IPS-NIHi7 (cell line): ENCODE measurements at regions not wholly inside any gene's neighbourhood (a gene's known extent, or its start where the extent isn't known, plus 50 kb on each side); places are given as distances from the start of the nearest gene placed in this dataset.
"Not testable (repeated sequence)": the region's sequence is repeated elsewhere in the genome, so short reads cannot be mapped to it uniquely, and the experiment has no call there.

Experiments
- DNase-seq: peaks from one replicate; pipeline ENCODE4 v3.0.0; 2012; ENCODE audit warnings: mixed read lengths; ENCODE audit errors: extremely low spot score

DNA sequence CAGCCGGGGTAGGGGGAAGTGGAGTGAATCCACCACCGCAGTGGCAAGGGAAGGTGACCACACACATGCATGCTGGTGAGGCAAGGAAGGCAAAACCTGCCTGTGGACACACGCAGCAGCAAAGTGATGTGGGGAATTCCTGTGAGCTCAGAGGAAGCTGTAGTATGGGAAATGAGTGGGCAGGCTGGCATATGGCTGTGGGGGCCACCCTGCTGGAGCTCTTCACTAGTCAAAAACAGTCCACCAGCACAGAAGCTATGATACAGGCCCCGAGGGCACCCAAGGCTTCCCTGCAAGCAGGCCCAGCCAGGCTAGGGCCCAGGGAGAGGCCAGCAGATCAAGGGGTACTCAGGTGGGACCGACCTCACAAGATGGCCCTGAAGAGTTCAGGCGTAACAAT, 239.1 kb downstream of the CHM start:
- no peak for DNase-seq

DNA sequence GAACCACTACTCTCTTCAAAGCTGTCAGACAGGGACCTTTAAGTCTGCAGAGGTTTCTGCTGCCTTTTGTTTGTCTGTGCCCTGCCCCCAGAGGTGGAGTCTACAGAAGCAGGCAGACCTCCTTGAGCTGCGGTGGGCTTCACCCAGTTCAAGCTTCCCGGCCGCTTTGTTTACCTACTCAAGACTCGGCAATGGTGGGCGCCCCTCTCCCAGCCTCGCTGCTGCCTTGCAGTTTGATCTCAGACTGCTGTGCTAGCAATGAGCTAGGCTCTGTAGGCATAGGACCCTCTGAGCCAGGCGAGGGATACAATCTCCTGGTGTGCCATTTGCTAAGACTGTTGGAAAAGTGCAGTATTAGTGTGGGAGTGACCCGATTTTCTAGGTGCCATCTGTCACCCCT, 275.0 kb downstream of the CHM start:
- DNase-seq, result not testable (repeated sequence)

DNA sequence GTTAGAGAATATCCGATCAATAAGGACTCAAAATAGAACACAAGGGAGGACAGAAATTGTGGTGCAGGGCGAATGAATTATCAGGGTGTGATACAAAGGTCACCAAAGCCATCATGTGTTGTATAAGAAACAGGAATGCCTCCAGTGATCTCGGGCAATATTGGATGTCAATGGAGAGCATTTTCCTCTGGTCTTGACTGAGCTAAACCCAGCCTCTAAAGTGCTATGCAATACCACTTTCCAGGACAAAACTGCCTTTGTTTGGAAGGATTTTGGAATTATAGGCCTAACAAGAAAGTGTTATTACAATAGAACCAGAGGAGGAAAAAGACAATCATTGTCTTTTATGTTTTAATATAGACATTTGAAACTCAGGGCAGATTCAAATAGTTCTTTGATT, 281.7 kb downstream of the CHM start:
- no peak for DNase-seq

DNA sequence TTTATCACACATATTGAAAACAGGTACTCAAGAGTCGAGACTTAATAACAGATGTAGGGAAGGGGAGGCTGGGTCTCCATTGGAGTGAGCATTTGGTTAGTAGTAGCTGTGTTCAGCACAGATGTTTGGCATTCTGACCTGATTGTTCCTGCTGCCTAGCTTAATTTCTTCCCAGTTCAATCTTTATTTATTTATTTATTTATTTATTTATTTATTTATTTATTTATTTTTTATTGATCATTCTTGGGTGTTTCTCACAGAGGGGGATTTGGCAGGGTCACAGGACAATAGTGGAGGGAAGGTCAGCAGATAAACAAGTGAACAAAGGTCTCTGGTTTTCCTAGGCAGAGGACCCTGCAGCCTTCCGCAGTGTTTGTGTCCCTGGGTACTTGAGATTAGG, 324.3 kb downstream of the CHM start:
- not testable (repeated sequence) for DNase-seq

DNA sequence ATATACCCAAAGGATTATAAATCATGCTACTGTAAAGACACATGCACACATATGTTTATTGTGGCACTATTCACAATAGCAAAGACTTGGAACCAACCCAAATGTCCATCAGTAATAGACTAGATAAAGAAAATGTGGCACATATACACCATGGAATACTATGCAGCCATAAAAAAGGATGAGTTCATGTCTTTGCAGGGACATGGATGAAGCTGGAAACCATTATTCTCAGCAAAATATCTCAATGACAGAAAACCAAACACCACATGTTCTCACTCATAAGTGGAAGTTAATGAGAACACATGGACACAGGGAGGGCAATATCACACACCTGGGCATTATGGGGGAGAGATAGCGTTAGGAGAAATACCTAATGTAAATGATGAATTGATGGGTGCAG, 323.8 kb upstream of the POF1B start:
- DNase-seq, result not testable (repeated sequence)

DNA sequence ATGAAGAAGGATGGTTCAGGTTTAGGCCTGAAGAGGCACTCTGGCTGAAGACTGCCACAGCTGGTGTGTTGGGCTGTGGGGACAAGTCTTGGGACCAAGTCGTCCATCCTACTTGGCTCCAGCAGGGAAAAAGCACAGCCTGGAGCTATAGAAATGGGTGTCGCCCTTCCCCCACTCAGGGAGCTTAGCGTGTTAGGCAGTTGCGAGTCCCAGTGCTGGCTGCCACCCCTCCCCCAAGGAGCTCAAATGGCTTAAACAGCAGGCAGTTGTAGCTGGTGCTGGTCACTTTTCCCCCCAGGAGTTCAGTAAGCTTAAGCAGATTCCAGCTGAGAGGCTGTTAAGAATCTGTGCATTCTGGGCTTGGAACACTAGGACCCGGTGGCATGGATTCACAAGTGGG, 319.5 kb upstream of the POF1B start:
- no peak for DNase-seq

DNA sequence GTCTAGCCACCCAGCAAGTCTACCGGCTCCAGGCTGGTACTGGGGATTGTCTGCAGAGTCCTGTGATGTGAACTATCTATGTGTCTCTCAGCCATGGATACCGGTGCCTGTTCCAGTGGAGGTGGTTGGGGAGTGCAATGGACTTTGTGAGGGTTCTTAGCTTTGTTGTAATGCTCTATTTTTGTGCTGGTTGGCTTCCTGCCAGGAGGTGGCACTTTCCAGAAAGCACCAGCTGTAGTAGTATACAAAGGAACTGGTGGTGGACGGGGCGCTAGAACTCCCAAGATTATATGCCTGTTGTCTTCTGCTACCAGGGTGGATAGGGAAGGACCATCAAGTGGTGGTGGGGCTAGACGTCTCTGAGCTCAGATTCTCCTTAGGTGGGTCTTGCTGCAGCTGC, 306.4 kb upstream of the POF1B start:
- no peak for DNase-seq

DNA sequence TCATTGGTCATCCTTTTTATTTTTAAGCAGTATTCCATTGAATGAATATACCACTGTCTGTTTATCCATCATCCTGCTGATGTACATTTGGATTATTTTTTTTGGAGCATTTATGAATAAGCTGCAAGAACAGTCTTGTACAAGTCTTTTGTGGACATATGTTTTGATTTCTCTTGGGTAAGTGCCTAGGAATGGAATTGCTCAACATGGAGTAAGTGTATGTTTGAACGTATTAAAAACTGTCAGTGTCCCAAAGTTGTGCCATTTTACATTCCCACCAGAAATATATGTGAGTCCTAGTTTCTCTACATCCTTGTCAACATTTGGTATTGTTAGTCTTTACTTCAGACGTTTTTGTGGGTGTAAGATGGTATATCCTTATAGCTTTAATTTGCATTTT, 287.0 kb upstream of the POF1B start:
- DNase-seq, result no peak

DNA sequence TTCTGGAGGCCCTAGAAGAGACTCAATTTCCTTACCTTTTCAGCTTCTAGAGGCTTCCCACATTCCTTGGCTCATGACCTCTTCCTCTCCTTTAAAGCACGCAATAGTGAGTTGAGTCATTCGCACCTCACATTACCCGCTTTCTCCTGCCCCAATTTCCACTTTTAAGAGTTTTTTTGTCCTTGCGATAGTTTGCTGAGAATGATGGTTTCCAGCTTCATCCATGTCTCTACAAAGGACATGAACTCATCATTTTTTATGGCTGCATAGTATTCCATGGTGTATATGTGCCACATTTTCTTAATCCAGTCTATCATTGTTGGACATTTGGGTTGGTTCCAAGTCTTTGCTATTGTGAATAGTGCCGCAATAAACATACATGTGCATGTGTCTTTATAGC, 284.5 kb upstream of the POF1B start:
- not testable (repeated sequence) for DNase-seq

DNA sequence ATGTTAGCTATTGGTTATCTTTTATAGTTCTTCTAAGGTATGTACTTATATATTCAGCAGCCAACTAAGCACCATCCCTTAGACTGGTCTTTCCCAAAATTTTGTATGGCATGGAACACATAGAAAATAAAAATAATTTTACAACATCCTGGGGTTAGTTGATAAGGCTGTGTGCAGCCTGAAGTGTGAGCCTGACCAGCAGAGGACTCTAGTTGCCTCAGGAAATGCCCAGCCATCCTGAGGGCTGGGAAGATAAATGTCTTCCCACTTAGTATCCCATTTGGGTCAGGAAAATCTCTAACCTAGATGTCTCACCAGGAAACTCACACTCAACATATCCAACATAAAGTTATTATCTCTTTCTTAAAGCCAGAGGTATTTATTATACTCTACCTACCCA, 251.4 kb upstream of the POF1B start:
- DNase-seq, result no peak

DNA sequence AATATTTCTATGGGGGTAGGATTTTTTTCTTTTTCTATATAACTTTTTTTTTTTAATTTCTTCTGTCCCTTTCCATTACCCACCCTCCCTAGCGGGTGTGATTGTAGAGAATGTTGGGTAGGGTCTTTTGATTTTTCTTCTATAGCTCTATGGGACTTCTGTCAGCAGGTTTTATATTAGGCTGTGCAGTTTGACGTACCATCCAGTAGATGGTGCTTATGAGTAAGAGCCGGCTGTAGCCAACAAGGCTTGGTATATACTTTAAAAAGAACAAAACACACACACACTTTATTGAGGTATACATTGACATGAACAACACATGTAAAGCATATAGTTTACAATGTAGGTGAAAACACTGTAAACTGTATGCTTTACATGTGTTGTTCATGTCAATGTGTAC, 247.9 kb upstream of the POF1B start:
- peak; percentile 14 for DNase-seq

DNA sequence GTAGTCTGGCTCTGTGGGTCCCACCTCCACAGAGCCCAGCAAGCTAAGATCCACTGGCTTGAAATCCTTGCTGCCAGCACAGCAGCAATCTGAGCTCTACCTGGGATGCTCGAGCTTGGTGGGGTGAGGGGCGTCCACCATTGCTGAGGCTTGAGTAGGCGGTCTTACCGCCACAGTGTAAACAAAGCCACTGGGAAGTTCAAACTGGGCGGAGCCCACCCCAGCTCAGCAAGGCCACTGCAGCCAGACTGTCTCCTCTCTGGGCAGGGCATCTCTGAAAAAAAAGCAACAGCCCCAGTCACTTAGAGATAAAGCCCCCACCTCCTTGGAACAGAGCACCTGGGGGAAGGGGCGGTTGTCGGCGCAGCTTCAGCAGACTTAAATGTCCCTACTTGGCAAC, 243.2 kb upstream of the POF1B start:
- DNase-seq, result no peak

DNA sequence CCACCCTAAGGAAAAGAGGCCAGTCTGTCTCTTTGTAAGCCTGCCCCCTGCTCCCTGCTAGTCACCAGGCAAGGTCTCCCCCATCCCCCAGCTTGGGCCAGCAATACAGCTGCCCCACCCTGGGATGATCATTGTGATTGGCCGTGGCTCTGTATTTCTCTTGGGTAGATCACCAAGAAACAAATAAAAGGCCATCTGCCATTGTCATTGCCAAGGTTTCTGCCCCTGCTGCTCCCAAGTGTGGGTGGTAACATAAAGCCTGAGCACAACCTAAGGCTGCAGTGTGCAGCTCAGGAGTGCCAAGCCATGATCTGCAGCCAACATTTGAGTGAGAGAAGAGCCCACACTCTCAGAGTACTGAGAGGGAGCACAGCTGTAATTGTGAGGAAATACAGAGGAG, 241.0 kb upstream of the POF1B start:
- no peak for DNase-seq

DNA sequence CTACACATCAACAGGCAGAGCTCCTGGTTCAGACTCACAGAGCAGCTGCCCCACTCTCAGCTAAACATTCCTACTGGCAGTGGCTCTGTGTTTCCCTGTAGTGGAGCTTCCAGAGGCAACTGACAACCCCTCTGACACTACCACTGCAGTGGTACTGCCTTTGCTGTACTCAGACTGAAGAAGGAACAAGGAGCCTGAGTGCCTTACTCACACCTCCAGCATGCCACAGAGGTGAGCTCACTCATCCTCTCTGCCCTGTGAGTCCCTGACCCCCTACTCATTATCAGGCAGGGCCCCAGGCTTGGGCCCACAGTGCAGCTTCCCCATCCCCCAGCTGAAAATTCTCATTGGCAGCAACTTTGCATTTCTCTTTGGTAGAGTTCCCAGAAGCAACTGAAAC, 240.5 kb upstream of the POF1B start:
- DNase-seq, result peak; percentile 34

DNA sequence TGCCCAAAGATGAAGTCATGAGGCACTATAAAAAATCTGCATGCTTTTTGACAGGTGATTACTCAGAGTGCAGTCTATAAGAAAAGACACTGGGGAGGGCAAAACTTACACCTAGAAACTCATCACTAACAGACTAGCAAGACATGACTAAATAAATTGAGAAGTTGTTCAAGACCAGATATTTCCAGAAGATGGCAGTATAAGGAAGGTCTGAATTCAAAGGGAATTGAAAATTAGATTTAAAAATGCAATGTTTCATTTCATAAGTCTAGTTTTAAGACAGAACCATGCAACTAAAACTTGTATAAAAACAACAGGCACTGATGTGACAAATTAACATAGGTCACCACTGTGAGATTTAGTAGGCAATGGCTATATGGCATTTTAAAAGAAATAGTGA, 232.5 kb upstream of the POF1B start:
- DNase-seq, result peak; percentile 13

DNA sequence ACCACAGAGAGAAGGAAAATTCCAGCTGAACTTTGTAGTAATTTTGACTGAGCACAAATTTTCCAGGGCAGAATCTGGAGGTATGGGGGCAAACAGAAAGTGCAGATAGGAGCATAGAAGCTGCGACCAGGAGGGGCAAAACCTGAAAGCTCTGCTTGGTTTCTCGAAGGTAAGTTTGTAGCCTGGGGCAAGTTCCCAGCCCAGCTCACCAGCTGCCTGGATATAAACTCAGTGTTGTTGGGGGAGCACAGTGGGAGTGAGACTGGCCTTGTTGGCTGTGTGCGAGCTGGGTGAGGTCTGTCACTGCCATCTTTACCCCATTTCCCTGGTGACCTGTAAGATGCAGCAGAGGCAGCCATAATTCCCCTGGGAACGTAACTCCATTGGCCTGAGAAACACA, 213.5 kb upstream of the POF1B start:
- no peak for DNase-seq

DNA sequence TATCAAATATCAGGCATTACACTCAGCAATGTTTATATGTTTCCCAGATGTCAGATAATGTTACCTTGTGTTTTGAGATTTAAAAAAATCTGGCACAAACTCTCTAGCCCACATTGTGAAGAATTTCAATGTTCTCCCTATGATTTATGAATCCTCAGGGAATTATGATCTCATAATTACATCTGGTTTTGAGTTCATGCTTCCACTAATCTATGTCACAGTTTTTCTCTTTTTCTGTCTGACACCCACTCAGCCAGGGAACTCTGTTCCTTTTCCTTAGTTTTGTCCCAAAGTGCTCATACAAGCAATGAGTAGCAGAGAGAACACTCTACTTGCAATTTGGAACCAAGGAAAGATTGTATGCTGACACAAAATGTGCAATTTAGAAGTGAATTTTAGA, 212.1 kb upstream of the POF1B start:
- DNase-seq, result no peak

DNA sequence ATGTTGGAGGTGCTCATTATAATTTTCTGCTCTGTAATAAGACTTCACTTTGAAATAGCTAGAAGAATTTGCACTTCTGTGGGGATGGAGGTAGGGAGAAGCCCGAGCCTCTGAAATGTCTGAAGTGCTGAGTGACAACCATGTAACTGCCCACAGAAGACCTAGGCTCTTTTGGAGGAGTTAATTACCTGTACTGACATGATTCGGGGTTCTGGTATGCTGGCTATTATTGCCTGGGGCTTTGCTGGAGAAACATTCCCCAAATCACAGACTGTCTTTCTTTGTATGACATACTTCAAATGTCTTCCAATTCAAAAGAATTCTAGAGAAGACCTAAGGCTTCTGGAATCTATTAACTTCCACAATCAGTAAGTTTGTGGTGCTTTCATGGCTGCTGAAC, 211.2 kb upstream of the POF1B start:
- peak; percentile 23 for DNase-seq

DNA sequence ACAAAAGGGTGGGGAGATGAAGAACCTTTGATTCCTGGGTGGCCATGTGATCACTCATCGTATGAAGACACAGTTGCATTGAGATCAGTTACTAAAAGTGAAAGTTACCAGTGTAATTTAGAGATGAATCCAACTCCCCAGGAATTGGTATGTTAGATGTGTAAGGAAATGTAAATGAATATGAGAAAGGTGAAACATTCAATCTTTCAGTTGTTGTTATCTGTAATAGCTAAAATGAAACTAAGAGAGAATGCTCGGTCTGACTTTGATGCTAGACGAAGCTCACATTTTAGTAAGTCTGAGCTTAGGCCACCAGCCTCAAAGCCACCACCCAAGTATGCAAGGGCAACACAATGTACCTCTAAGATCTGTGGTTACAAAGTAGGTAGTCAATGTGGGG, 194.3 kb upstream of the POF1B start:
- DNase-seq, result no peak

DNA sequence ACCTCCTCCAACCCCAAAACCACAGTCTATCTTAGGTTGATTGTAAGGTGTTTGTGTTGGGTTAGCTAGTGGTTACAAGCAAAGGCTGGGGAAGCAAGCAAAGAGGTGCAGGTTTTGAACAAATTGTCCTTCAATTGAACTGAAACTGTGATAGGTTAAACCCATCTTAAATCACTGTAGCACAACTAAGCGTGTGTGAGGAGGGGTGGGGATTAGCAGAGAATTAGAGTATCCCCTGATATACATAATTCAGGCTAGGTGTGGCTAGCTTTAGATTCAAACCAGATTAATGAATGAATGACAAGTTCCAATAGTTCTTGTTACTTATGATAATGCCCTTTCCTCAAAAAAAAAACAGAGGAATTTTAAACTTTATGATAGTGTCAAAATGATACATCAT, 191.0 kb upstream of the POF1B start:
- DNase-seq, result no peak

DNA sequence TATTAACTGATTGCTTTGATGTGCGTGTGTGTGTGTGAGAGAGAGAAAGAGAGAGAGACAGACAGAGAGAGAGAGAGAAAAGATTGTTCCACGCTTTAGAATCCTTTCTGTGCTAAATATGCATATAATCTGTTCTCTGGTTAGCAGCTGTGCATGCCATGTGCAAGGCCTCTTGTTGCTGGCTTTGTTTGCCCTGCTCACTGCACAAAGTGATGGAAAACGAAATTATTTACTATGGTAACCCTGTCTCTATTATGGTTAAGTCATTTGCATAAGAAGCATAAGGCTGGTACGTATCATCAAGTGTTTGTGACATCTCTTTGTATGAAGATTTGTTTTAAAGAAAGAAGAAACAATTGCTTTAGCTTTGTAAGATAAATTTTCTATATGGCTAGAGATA, 190.2 kb upstream of the POF1B start:
- DNase-seq, result no peak

DNA sequence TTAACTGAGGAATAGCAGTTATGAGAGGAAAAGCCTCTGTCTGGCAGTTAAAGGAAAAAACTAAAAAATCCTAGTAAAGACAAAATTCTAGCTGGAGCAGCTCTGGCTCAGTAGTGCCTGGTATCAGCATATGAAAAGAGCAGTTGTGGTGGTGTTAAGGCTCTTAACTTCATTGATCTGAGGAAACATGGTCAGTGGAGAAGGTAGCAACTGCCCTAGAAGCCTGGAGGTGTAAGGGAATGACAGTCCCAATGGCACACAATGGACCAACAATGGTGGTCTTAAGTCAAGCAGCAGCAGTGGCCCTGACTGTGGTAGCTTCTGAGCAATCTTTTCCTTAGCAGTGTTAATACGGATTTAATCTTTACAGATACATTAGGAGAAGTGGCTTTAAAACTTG, 189.6 kb upstream of the POF1B start:
- DNase-seq, result peak; percentile 17

DNA sequence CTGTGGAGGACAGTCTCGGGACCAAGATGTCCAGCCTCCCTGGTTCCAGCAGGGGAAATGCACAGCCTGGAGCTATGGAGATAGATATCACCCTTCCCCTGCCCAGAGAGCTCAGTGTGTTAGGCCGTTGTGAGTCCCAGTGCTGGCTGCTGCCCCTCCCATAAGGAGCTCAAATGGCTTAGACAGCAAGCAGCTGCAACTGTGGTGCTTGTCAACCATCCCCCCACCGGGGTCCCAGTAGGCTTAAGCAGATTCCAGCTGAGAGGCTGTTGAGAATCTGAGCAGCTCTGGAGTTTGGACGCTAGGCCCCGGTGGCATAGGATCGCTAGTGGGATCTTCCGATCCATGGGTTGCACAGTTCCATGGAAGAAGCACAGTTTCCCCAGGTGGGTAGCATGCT, 181.8 kb upstream of the POF1B start:
- no peak for DNase-seq

DNA sequence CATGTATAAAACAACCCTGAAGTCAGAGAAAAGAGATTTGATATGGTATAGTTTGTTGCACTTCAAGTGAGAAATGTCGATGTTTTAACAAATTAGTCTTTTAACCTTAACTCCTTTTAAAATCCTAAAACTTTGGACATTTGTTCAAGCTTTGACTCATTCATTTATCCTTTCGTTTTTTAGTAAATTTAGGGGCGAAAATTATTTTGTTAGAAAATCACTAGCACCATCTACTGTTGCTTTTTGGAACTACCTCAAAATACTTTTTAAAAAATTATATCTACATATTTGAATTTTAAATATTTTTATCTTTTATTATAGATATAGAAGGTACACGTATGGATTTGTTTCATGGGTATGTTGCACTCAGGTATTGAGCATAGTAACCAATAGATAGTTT, 165.1 kb upstream of the POF1B start:
- DNase-seq, result no peak

DNA sequence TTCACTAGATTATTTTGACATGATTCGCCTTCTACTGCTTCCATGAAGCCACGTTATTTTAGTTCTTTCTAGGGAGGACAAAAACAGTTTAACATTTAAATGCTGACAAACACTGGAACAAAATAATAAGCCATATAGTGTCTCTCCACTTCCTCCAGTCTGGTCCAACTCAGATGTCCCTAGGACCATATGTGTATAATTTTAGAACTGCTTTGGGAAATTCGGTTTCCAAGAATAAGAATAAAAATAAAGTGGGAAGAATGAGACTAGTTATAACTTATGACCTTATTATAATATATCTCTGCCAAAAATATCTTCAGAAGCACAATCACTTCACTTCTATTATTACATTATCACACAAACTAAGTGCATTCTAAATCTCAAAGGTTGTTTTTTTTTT, 164.4 kb upstream of the POF1B start:
- no peak for DNase-seq
